NCI-H510A treated with DMSO at 0.1 percent for 48 hours (cell line): ENCODE measurements at regions not wholly inside any gene's neighbourhood (a gene's known extent, or its start where the extent isn't known, plus 50 kb on each side); places are given as distances from the start of the nearest gene placed in this dataset.

Experiments used
- DNase-seq: peaks from one replicate; lab custom pipeline; 2025; lab: John Stamatoyannopoulos, UW

- no peak for DNase-seq
Measured at GRCh38 chr15:68871507-68871906, 50.8 kb upstream of the ANP32A start.

- DNase-seq, result no peak
Measured at GRCh38 chr15:68874788-68875187, 54.1 kb upstream of the ANP32A start.

- peak; percentile 51 for DNase-seq
Measured at GRCh38 chr15:68875377-68876116, 54.8 kb upstream of the SPESP1 start.

GRCh38 chr15:68877626-68878025, 52.7 kb upstream of the SPESP1 start:
- DNase-seq, result no peak

- no peak for DNase-seq
Measured at GRCh38 chr15:68880382-68880781, 49.9 kb upstream of the SPESP1 start.
